Kidney epithelial cell (primary cell): ENCODE measurements at regions not wholly inside any gene's neighbourhood (a gene's known extent, or its start where the extent isn't known, plus 50 kb on each side); places are given as distances from the start of the nearest gene placed in this dataset.
A peak's percentile ranks its signal among the peaks of the same experiment; 100 is the strongest.

Experiments used
- DNase-seq: peaks from one replicate; pipeline ENCODE4 v3.0.0-alpha.2; 2010; ENCODE audit warnings: low read depth
- H3K27me3 ChIP-seq: 2 replicates; pipeline ENCODE4 v1.6.0; 2011; ENCODE audit warnings: low read length; ENCODE audit not compliant: control insufficient read depth, insufficient read depth
- H3K36me3 ChIP-seq: 2 replicates; pipeline ENCODE4 v1.5.1; 2011; ENCODE audit warnings: low read length; ENCODE audit not compliant: control insufficient read depth, insufficient read depth
- H3K4me3 ChIP-seq: 2 replicates; pipeline ENCODE4 v1.5.1; 2011; ENCODE audit warnings: low read depth, mild to moderate bottlenecking, control low read depth, low read length
- CTCF ChIP-seq: IDR thresholded peaks from 2 replicates; pipeline ENCODE4 v1.5.1; 2011; ENCODE audit warnings: mild to moderate bottlenecking, moderate library complexity, low read length, control low read depth, inconsistent platforms; ENCODE audit not compliant: insufficient read depth, poor library complexity, severe bottlenecking

GRCh38 chr1:57844382-57844980, 420.6 kb upstream of the DAB1 start:
- TF ChIP-seq CTCF: no peak
- Histone ChIP-seq H3K27me3 (no peaks in the 10 kb centered on the region), H3K4me3 (no peak overlapping the region), H3K36me3 (no peaks in the 10 kb centered on the region)
- no peak for DNase-seq

GRCh38 chr1:57843760-57844159, 419.9 kb upstream of the DAB1 start:
- H3K27me3 ChIP-seq: no peaks in the 10 kb centered on the region
- TF ChIP-seq CTCF: no peak
- H3K36me3 ChIP-seq: no peaks in the 10 kb centered on the region
- DNase-seq: peak; percentile 32
- no peak overlapping the region for H3K4me3 ChIP-seq

DNA sequence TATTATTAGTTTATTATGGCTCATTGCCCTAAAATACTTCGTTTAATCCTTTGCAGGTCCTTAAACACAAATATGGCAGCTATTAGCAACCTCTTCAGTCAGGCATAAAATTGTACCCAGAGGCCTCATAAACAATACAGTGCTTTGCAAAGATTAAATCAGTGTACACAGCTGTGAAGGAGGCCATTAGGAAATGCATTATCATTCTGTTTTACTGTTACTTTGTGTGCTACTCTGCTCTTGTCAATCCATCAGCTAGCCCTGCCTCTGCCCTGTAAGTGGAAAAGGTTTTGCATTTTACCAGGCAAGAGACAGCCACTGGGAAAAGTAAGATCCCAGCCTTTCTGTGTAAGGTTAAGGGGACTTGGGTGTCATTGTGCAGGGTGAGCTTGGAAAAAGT, 415.7 kb upstream of the DAB1 start:
- no peak for DNase-seq
- Histone ChIP-seq H3K36me3 (no peaks in the 10 kb centered on the region), H3K4me3 (no peak overlapping the region), H3K27me3 (no peaks in the 10 kb centered on the region)
- no peak for TF ChIP-seq CTCF

DNA sequence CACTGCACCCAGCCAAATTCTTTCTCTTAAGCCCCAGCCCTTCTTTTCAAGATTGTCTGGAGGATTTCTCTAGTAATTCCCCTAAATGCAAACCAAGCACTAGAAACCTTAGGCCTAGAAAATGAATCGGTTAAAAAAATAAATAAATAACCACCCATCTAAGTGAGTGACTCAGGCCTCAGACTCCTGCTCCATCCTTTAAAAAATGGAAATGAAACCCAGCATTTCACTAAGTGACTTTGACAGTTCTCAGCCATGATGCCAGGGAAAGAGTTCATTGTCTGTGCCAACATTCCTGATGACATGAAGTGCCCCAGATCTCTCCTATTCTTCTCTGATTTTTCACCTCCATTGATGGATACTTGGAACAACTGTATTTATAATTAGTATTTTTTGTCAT, 415.2 kb upstream of the DAB1 start:
- DNase-seq: no peak
- Histone ChIP-seq H3K27me3 (no peaks in the 10 kb centered on the region), H3K4me3 (no peak overlapping the region), H3K36me3 (no peaks in the 10 kb centered on the region)
- TF ChIP-seq CTCF: no peak

- no peak for DNase-seq
- Histone ChIP-seq H3K36me3 (no peaks in the 10 kb centered on the region), H3K27me3 (no peaks in the 10 kb centered on the region), H3K4me3 (no peak overlapping the region)
- TF ChIP-seq CTCF: no peak
These were observed 411.8 kb upstream of the DAB1 start for GRCh38 chr1:57835620-57836019.

- DNase-seq: no peak
- H3K36me3 ChIP-seq: no peaks in the 10 kb centered on the region
- H3K4me3 ChIP-seq: no peak overlapping the region
- H3K27me3 ChIP-seq: no peaks in the 10 kb centered on the region
- no peak for TF ChIP-seq CTCF
These were observed 409.4 kb upstream of the DAB1 start for GRCh38 chr1:57833296-57833695.
